HG03432 (cell line): ENCODE measurements at regions not wholly inside any gene's neighbourhood (a gene's known extent, or its start where the extent isn't known, plus 50 kb on each side); places are given as distances from the start of the nearest gene placed in this dataset.

Source experiments
- ATAC-seq: cut with Tn5 transposase; IDR thresholded peaks from one replicate; pipeline ENCODE4 v1.9.1; 2021; ENCODE audit warnings: mild to moderate bottlenecking, moderate library complexity; ENCODE audit not compliant: unreplicated experiment

DNA sequence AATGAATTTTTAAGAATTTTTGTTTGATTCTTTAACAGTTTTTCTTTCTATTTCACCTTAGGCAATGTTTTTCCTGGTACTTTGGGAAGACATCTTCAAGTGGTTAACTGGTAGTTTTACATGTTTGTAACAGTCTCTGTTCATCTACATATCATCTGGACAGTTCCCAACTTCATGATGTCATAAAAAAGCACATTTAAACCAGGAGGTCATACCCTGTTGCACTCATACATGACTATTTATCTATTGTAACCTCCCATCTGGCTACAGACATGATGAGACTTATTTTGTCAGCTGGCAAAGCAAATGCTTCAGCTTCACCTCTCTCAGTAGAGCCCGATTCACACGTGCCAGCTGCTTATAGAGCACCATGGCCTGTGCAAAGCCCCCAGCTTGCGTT, 99.8 kb upstream of the YPEL5 start:
- no peak for ATAC-seq

DNA sequence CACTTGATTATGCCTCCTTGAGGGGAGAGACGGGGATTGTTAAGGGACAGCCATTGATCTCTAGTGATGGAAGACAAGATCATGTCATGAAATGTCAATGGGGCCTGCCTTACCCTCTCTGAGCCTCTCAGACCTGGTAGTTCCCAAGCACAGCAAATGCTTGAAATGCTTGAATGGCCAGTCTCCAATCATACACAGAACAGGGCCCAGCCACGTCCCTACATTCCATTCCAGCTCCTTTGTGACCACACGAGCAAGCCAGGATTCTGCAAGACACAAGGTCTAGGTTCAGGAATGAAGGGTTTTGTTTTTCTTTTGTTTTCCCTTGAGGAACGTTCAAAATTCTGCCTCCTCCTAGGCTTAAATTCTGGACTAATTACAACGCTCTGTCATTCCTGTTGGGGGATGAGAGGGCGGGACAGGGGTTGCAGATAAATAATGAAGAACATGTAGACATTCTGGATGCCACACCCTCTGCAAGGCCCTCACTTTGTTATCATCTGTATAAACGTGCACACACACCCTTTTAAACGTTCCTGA, 98.1 kb upstream of the YPEL5 start:
- no peak for ATAC-seq

DNA sequence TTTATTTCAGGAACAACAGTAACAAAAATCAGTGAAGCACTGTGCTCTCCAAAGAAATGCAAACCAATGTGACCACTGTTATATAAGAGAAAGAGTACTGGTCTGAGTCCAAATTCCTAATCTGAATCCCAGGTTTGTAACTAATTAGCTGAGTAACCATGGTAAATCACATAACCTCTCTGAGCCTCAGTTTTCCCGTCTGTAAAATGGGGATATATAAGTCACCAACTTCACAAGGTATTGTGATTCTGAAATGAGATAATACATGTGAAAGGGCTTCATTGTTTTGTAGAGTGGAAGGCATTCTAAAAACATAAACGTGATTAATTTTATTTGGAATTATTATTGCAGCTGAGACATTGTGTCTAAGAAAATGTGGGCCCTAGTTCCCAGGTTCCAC, 91.3 kb upstream of the YPEL5 start:
- no peak for ATAC-seq

DNA sequence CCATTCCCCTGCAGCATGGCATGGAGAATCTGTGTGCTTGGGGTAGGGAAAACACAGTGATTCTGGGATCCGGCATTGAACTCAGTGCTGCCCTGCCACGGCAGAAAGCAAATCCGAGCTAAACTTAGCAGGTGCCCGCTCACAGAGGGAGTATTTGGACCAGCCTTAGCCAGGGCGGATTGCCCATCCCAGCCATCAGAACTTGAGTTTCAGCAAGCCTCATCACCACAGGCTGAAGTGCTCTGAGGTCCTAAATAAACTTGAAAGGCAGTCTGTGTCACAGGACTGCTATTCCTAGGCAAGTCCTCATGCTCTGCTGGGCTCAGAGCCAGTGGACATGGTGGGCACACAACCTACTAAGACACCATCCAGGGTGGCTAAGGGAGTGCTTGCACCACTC, 86.2 kb upstream of the YPEL5 start:
- no peak for ATAC-seq

DNA sequence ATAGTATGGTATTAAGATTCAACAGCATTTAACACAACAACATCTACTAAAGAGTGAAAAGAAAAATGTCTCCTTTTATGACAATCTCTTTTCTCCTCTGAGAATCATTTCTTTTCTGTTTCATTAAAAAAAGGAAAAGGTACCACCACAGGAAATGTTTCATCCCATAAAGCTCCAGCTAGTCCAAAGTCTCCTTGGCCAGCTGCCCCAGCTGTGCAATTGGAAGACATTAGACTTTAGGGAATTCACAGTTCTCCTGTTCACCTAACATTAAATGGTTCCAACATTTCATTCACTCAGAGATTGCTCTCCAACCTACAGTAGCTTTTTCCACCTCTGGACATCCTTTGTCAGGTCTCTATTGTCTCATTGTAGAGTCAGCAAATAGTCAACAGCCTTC, 78.7 kb upstream of the YPEL5 start:
- ATAC-seq: no peak

DNA sequence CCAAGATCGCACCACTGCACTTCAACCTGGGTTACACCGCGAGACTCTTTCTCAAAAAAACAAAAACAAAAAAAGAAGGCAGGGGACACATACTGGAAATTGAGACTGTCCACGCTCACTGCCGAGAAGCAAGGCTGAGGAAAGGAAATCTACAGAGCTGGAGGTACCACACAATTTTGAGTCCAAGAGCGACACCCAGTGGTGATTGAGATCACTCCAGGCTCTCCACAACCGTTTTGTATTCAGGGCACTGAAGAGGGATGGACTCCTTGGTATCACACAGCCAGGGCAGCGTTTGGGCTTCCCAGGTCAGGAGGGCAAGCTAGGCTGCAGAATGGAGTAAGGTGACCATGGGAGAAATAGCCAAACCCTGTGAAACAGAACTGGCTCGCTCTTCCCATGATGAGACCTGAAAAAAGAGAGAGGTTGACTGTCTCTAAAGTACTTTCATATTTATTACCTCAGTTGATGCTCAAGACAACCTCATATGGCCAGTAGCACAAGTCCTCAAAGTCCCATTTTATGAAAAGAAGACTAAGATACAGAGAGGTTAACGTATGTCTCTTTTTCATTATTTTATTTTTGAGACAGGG, 74.5 kb upstream of the YPEL5 start:
- ATAC-seq: peak; percentile 58

DNA sequence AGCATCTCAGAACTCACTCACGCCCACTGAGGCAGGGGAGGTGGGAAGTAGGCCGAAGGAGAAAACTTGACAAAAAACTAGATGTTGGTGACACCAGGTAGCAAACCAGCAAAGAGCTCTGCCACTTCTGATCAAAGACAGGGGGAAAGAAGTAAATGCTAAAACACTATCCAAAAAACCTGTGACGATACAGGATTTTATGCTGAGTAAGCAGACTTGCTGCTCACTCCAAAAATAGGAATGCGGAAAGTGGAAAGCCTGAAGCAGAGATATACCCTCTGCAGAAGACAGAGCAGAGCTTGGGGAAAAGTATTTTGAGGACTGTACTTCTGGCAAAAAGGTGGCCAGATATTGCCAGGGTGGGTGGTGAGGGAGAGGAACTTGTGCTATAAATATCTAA, 73.3 kb upstream of the YPEL5 start:
- ATAC-seq: no peak

DNA sequence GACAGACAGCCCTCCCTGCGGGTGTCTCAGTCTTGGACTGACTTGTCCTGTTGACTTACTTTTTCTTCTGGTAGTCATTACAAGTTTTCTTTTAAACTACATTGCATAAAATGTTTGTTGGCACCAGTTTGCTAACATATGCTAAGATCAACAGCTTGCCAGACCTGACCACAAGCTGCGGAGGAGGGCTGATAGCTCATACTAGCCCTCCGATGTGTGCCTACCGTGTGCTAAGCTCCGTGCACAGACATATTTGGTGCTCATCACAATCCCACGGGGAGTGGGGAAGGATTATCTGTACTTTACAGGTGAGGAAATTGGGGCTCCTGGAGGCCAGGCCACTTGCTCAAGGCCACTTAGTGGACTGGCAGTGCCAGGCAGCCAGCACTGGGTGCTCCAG, 72.8 kb upstream of the YPEL5 start:
- no peak for ATAC-seq

DNA sequence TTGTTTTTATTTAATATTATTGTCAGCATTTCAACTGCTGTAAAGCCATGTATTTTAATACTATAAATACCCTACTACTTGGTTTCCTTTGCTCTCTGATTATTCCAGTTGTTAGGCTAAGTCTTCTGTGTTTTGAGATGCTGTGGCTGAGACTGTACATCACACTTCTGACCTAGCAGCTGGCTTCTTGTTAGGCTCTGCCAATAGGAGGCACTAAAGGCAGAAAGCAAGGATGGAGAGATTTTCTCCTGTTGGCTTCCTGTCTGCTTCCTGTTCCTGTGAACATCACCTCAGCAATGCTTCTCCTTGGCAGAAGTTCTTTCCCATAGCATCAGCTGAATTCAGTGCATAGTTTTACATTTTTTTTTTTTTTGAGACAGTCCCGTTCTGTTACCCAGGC, 68.3 kb upstream of the YPEL5 start:
- ATAC-seq: no peak

DNA sequence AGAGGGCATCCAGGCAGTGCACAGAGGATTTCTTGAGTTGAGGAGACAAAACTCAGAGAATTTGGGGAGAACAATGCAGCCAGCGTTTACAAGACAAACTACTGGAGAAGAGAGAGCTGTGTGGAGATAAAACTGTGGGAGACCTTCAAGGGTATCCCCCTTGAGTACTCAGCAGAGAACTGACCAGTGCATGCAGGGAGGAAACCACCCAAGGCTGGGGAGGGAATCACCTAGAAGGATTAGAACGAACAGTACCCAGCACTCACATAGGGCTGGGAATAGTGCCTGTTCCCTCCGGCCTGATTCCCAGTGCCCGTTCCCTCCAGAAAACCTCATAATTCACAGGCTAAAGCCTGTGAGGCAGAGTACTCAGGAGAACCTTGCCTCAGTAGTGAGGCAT, 61.9 kb upstream of the YPEL5 start:
- ATAC-seq: no peak

DNA sequence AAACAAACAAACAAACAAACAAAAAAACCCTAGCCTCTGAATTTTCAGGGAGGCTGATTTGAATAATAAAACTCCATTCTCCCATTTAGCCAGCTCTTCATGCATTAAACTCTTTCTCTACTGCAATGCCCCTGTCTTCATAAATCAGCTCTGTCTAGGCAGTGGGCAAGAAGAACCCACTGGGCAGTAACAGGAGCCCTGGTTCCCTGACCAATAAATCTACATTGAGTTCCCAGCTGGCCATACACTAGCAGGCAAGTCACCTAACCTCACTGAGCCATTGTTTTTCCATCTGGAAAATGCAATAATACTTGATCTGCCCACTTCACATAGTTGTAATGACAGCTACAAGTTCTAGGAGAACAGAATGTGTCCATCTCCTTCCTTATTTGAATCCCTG, 57.6 kb upstream of the YPEL5 start:
- no peak for ATAC-seq

DNA sequence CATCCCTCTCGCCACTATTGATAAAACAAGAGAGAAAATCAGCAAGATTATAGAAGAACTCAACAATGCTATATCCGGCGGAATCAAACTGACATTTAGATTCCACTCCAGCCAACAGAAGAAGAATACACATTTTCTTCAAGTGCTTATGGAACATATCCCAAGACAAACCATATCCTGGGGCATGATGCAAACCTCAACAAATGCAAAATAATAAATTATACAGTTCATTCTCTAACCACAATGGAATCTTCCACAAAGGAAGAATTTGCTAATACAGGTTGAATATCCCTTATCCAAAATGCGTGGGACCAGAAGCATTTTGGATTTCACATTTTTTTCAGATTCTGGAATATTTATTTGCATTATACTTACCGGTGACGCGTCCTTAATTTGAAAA, 51.4 kb upstream of the YPEL5 start:
- ATAC-seq: no peak

DNA sequence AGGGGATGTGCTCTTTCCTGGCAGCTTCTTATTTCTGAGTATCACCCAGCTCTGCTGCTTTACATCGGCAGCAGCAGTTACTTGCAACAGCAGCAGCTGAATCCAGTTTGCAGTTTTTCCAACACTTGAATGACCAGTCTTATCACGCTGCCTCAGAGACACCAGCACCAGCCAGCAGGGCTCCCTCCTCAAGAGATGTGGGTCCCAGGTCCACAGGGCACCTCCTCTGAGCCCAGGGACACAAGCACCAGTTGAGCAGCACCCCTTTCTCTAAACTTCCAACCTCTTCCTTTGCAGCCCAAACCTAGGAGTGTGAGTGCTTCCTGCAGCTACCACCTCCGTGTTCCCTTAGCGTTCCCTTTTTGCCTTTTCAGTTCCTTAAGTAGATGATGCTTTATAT, 50.4 kb upstream of the YPEL5 start:
- ATAC-seq: no peak
